Transverse colon (tissue), 4 donors: ENCODE measurements at regions not wholly inside any gene's neighbourhood (a gene's known extent, or its start where the extent isn't known, plus 50 kb on each side); places are given as distances from the start of the nearest gene placed in this dataset.

Experiments
- DNase-seq: peaks from one replicate; pipeline ENCODE4 v3.0.0-alpha.2; 2019
- H3K27ac ChIP-seq, 4 donors: fragments of 200-600 bp; sonication (generic); 2 replicates each; pipeline ENCODE4 v1.5.1; 2016 to 2018; ENCODE audit warnings: inconsistent platforms in 4 of 4
- H3K27me3 ChIP-seq: fragments of 200-600 bp; sonication (generic); 2 replicates; pipeline ENCODE4 v1.5.1; 2017; ENCODE audit warnings: inconsistent platforms
- H3K36me3 ChIP-seq, 4 donors: fragments of 200-600 bp; sonication (generic); 2 replicates each; pipeline ENCODE4 v1.5.1; 2017 to 2019; ENCODE audit warnings: inconsistent platforms in 4 of 4
- H3K4me1 ChIP-seq, 4 donors: fragments of 200-600 bp; sonication (generic); 2 replicates each; pipeline ENCODE4 v1.5.1; 2017 to 2020; ENCODE audit warnings: inconsistent platforms in 4 of 4
- H3K4me3 ChIP-seq, 4 donors: fragments of 200-600 bp; sonication (generic); 1 replicate in 1 of 4; 2 replicates in 3 of 4; pipeline versions ENCODE4 v1.5.1 to v1.6.1; 2017 to 2019; ENCODE audit warnings: inconsistent platforms in 4 of 4
- H3K9me3 ChIP-seq, 2 donors: fragments of 200-600 bp; sonication (generic); 2 replicates each; pipeline ENCODE4 v1.5.1; 2017 to 2019; ENCODE audit warnings: inconsistent platforms in 2 of 2
- EP300 ChIP-seq: sonication (generic); formaldehyde crosslinking; IDR thresholded peaks from one replicate; pipeline ENCODE4 v1.6.1; 2017; ENCODE audit warnings: antibody characterized with exemption, low read depth
- POLR2A ChIP-seq: fragments of 450-650 bp; IDR thresholded peaks from one replicate; pipeline ENCODE4 v1.6.1; 2016; ENCODE audit warnings: antibody characterized with exemption, mild to moderate bottlenecking, moderate library complexity
- POLR2AphosphoS5 ChIP-seq, 3 donors: sonication (generic); formaldehyde crosslinking; IDR thresholded peaks; one replicate each; pipeline ENCODE4 v1.6.1; 2016; ENCODE audit warnings: antibody characterized with exemption in 3 of 3
- WGBS, 2 donors: methylation state at CpG; one replicate each; pipeline ENCODE4 v1.1.5; 2018; ENCODE audit warnings: low coverage in 1 of 2; 5-methylcytosine and 5-hydroxymethylcytosine counted together
- in situ Hi-C, 4 donors: fragments of 200-750 bp; cut with MboI; loops; one replicate each; pipeline versions ENCODE4 v1.15.0 to v1.15.1; 2017; ENCODE audit warnings: low sequenced_read_pairs in 3 of 4, low pct_ligation_motif_present in 1 of 4, low pct_unique_long_range_greater_than_20kb in 1 of 4
- intact Hi-C: fragments of 100-400 bp; cut with DNase I; formaldehyde crosslinking; loops from one replicate; pipeline ENCODE4 v1.15.1; 2023; ENCODE audit warnings: low total_unique reads
- TF ChIP-seq, protein P1 (sequence below), 5 experiments: fragments of 200-600 bp in 3 of 5; fragments of 450-650 bp in 2 of 5; sonication (generic) in 3 of 5; IDR thresholded peaks; 1 replicate in 2 of 5; 2 replicates in 3 of 5; pipeline ENCODE4 v1.5.1; 2016 to 2017; ENCODE audit warnings: antibody characterized with exemption in 5 of 5, inconsistent platforms in 3 of 5, mild to moderate bottlenecking in 2 of 5, moderate library complexity in 1 of 5

DNA sequence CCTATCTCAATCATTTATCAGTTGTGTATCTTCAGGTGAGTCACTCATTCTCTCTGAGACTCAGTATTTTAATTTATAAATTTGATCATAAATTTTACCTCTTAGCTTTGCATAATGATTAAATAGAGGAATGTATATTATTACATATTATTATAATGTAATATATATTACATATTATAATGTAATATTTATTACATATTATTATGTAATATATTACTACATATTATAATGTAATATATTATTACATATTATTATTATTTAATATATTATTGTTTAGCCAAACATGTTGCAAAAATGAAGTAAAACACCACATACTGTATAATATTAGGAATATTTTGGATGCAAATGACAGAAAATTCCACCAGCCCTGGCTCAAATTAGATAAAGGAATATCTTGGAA is 104.7 kb upstream of the NFIA start:
- H3K27ac ChIP-seq, result no peak overlapping the region
- no peaks in the 10 kb centered on the region for H3K9me3 ChIP-seq
- DNase-seq, result no peak
- in situ Hi-C loops, result no loop called here
- H3K36me3 ChIP-seq, result no peaks in the 10 kb centered on the region
- no peaks in the 10 kb centered on the region for H3K27me3 ChIP-seq
- H3K4me3 ChIP-seq, result no peak overlapping the region
- TF ChIP-seq EP300, result no peak
- TF ChIP-seq POLR2A, result no peak
- TF ChIP-seq POLR2AphosphoS5 (IDR thresholded peaks at IDR 0.05), result no peak
- TF ChIP-seq, protein P1, sequence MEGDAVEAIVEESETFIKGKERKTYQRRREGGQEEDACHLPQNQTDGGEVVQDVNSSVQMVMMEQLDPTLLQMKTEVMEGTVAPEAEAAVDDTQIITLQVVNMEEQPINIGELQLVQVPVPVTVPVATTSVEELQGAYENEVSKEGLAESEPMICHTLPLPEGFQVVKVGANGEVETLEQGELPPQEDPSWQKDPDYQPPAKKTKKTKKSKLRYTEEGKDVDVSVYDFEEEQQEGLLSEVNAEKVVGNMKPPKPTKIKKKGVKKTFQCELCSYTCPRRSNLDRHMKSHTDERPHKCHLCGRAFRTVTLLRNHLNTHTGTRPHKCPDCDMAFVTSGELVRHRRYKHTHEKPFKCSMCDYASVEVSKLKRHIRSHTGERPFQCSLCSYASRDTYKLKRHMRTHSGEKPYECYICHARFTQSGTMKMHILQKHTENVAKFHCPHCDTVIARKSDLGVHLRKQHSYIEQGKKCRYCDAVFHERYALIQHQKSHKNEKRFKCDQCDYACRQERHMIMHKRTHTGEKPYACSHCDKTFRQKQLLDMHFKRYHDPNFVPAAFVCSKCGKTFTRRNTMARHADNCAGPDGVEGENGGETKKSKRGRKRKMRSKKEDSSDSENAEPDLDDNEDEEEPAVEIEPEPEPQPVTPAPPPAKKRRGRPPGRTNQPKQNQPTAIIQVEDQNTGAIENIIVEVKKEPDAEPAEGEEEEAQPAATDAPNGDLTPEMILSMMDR (IDR thresholded peaks at IDR 0.05), result no peak
- intact Hi-C loops, result loop anchor here (10.0 kb wide), 2 partner anchors 67 to 467 kb away; no protein-coding TSS in a partner anchor
- H3K4me1 ChIP-seq, result peaks cover 0 to 6% (median 0%) of the 10 kb centered on the region in 4 donors

DNA sequence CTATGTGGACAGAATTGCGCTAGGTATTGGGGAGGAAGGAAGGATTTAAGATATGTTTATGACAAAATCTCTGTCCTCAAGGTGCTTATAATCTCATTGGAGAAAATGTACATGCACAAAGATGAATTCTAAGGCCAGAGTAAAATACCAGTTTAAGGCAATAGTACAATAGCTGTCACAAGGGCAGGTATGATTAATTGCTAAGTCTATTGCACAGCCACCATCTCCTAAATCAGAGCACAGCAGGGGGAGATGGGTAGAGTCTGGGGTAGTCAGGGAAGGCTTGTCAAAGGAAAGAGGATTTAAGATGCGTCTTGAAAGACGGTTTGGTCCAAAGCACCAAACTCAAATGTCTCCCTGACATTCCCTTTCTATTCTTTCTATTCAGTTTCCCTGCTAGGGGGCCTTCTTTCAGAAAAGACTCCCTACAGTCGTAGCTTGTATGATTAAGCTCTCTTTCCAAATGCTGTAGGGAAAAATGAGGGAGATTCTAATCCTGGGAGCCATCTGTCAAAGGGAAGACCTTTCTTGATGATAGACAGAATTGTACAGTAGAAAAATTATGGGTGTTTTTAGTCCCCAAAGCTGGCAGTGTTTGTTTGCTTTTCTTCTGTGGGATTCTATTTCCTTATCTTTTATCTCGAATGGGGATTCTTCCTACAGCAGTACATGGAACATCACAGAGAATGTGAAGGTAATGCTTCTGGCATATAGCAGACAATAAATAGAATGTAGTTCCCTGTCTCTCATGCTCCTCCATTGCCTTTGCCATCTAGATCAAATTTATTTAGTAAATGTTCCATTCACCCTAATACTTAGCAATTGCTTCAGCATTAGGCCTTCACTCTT is 107.6 kb upstream of the NFIA start:
- Histone ChIP-seq H3K36me3 (no peaks in the 10 kb centered on the region), H3K9me3 (no peaks in the 10 kb centered on the region), H3K4me3 (no peak overlapping the region), H3K27ac (no peak overlapping the region), H3K4me1 (no peaks in the 10 kb centered on the region), H3K27me3 (no peaks in the 10 kb centered on the region)
- no peak for DNase-seq
- WGBS, 2 donors, result 79 to 86% methylated on average over 5 of the region's 5 CpGs
- intact Hi-C loops, result loop anchor here (10.0 kb wide), 2 partner anchors 70 to 470 kb away; no protein-coding TSS in a partner anchor
- in situ Hi-C loops, result no loop called here
- TF ChIP-seq EP300 (no peak), POLR2AphosphoS5 (IDR thresholded peaks at IDR 0.05) (no peak), POLR2A (no peak)
- TF ChIP-seq, protein P1 (IDR thresholded peaks at IDR 0.05), result no peak

DNA sequence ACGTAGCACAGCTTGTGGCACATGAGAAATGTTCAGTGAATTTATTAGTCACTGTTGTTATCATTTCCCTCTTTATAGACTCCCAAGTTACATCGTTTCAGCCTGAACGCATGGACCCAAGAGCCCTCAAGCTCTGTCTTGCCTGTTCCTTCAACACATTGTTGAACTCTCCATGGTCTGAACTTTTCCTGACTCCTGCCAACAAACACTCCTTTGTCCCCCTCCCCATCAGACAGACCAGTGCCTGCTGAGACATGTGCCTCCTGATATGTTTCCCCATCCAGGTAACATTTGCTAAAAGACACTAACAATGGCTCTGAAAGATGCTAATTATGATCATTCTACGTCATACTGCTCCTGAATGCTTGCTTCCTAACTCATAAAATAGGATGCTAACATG is 108.7 kb upstream of the NFIA start:
- WGBS, 2 donors, result 77 to 79% methylated on average over 2 to 4 of the region's 4 CpGs
- H3K4me3 ChIP-seq, result no peak overlapping the region
- in situ Hi-C loops, result no loop called here
- TF ChIP-seq EP300 (no peak), POLR2AphosphoS5 (IDR thresholded peaks at IDR 0.05) (no peak), POLR2A (no peak)
- TF ChIP-seq, protein P1 (IDR thresholded peaks at IDR 0.05), result no peak
- no peak overlapping the region for H3K27ac ChIP-seq
- no peaks in the 10 kb centered on the region for H3K27me3 ChIP-seq
- H3K4me1 ChIP-seq, result no peaks in the 10 kb centered on the region
- no peaks in the 10 kb centered on the region for H3K36me3 ChIP-seq
- DNase-seq, result no peak
- H3K9me3 ChIP-seq, result no peaks in the 10 kb centered on the region
- intact Hi-C loops, result loop anchor here (10.0 kb wide), 2 partner anchors 71 to 471 kb away; no protein-coding TSS in a partner anchor

DNA sequence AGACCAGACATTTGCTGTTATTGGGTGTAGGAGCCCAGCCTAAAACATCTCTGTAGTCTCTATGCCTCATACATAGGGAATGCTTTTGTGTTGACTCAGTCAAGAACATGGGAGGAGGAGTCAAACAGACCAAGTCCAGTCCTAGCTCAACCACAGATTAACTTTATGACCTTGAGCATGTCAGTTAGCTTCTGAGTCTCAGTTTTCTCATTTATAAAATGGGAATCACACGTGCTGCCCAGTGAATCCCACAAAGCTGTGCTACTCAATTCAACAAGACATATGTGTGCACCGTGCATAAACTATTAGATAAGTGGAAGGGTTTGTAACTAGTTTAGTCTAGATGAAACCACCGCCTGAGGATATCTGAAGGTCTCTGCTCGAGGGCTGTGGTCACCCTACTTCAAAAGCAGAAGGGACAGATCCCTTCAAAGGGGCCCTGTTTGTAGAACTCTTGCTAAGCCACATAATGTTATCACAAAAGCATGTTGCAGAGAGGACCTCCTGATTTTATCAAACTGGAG is 109.5 kb upstream of the NFIA start:
- intact Hi-C loops, result loop anchor here (10.0 kb wide), 2 partner anchors 72 to 472 kb away; no protein-coding TSS in a partner anchor

More for the DNA sequence above, 109.5 kb upstream of the NFIA start:
- H3K4me1 ChIP-seq, result no peaks in the 10 kb centered on the region
- no peaks in the 10 kb centered on the region for H3K36me3 ChIP-seq
- in situ Hi-C loops, result no loop called here
- no peak overlapping the region for H3K27ac ChIP-seq
- 81% methylated on average over 4 of the region's 4 CpGs; no CpG with 5 or more reads in 1 of the 2 donors for WGBS, 2 donors
- DNase-seq, result no peak
- H3K4me3 ChIP-seq, result no peak overlapping the region
- H3K27me3 ChIP-seq, result no peaks in the 10 kb centered on the region
- TF ChIP-seq EP300 (no peak), POLR2A (no peak), POLR2AphosphoS5 (IDR thresholded peaks at IDR 0.05) (no peak)
- TF ChIP-seq, protein P1 (IDR thresholded peaks at IDR 0.05), result no peak
- no peaks in the 10 kb centered on the region for H3K9me3 ChIP-seq
